ENCODE measurements at regions not wholly inside any gene's neighbourhood (a gene's known extent, or its start where the extent isn't known, plus 50 kb on each side); places are given as distances from the start of the nearest gene placed in this dataset.

GRCh38 chr6:40954446-40955177 is 84.4 kb downstream of the UNC5CL start:
- no peak overlapping the region for H3K27ac ChIP-seq
- no peaks in the 10 kb centered on the region for H3K27me3 ChIP-seq
- H3K9me3 ChIP-seq = no peaks in the 10 kb centered on the region
- no peak for DNase-seq (ENCODE audit: low spot score in 2 of 2)
- no peaks in the 10 kb centered on the region for H3K4me1 ChIP-seq
- H3K4me3 ChIP-seq = no peak overlapping the region
- H3K36me3 ChIP-seq = no peaks in the 10 kb centered on the region
- intact Hi-C loops (cut with DNase I; ENCODE audit: low total_unique reads) = no loop called here
- TF ChIP-seq CTCF (IDR thresholded peaks at IDR 0.05) (no peak), POLR2A (IDR thresholded peaks at IDR 0.05) (no peak), POLR2AphosphoS5 (IDR thresholded peaks at IDR 0.05) (no peak)

- H3K36me3 ChIP-seq = no peaks in the 10 kb centered on the region
Observed at GRCh38 chr6:40953486-40953885, 85.5 kb downstream of the UNC5CL start.

GRCh38 chr6:40950986-40951698 is 87.9 kb downstream of the UNC5CL start:
- H3K4me3 ChIP-seq = no peak overlapping the region
- intact Hi-C loops (cut with DNase I; ENCODE audit: low total_unique reads) = no loop called here

More at GRCh38 chr6:40953486-40953885, 85.5 kb downstream of the UNC5CL start:
- H3K27ac ChIP-seq = no peak overlapping the region
- H3K4me3 ChIP-seq = no peak overlapping the region
- H3K9me3 ChIP-seq = no peaks in the 10 kb centered on the region
- H3K27me3 ChIP-seq = no peaks in the 10 kb centered on the region
- TF ChIP-seq POLR2AphosphoS5 (IDR thresholded peaks at IDR 0.05) (no peak), CTCF (IDR thresholded peaks at IDR 0.05) (no peak), POLR2A (IDR thresholded peaks at IDR 0.05) (no peak)
- DNase-seq (ENCODE audit: low spot score in 2 of 2) = no peak
- intact Hi-C loops (cut with DNase I; ENCODE audit: low total_unique reads) = no loop called here
- no peaks in the 10 kb centered on the region for H3K4me1 ChIP-seq

GRCh38 chr6:40948570-40948969 is 90.5 kb downstream of the UNC5CL start:
- Histone ChIP-seq H3K9me3 (no peaks in the 10 kb centered on the region), H3K27me3 (no peaks in the 10 kb centered on the region), H3K4me3 (no peak overlapping the region), H3K27ac (no peak overlapping the region), H3K4me1 (no peaks in the 10 kb centered on the region), H3K36me3 (no peaks in the 10 kb centered on the region)
- intact Hi-C loops (cut with DNase I; ENCODE audit: low total_unique reads) = no loop called here
- no peak for DNase-seq (ENCODE audit: low spot score in 2 of 2)
- TF ChIP-seq POLR2AphosphoS5 (IDR thresholded peaks at IDR 0.05) = no peak
- no peak for TF ChIP-seq POLR2A (IDR thresholded peaks at IDR 0.05)
- no peak for TF ChIP-seq CTCF (IDR thresholded peaks at IDR 0.05)

More at GRCh38 chr6:40950986-40951698, 87.9 kb downstream of the UNC5CL start:
- no peaks in the 10 kb centered on the region for H3K9me3 ChIP-seq
- no peak overlapping the region for H3K27ac ChIP-seq
- DNase-seq (ENCODE audit: low spot score in 2 of 2) = no peak
- no peak for TF ChIP-seq POLR2AphosphoS5 (IDR thresholded peaks at IDR 0.05)
- TF ChIP-seq CTCF (IDR thresholded peaks at IDR 0.05) = no peak
- TF ChIP-seq POLR2A (IDR thresholded peaks at IDR 0.05) = no peak
- no peaks in the 10 kb centered on the region for H3K36me3 ChIP-seq
- no peaks in the 10 kb centered on the region for H3K4me1 ChIP-seq
- no peaks in the 10 kb centered on the region for H3K27me3 ChIP-seq

- TF ChIP-seq CTCF (IDR thresholded peaks at IDR 0.05) (no peak), POLR2AphosphoS5 (IDR thresholded peaks at IDR 0.05) (no peak), POLR2A (IDR thresholded peaks at IDR 0.05) (no peak)
- H3K27me3 ChIP-seq = no peaks in the 10 kb centered on the region
- H3K36me3 ChIP-seq = no peaks in the 10 kb centered on the region
- H3K4me3 ChIP-seq = no peak overlapping the region
- no peaks in the 10 kb centered on the region for H3K4me1 ChIP-seq
- H3K27ac ChIP-seq = no peak overlapping the region
- intact Hi-C loops (cut with DNase I; ENCODE audit: low total_unique reads) = no loop called here
- H3K9me3 ChIP-seq = no peaks in the 10 kb centered on the region
- DNase-seq (ENCODE audit: low spot score in 2 of 2) = no peak
Observed at GRCh38 chr6:40947876-40948526, 91.0 kb downstream of the UNC5CL start.
